B cell (primary cell): ENCODE measurements at regions not wholly inside any gene's neighbourhood (a gene's known extent, or its start where the extent isn't known, plus 50 kb on each side); places are given as distances from the start of the nearest gene placed in this dataset.

Experiments
- CTCF ChIP-seq: fragments of 200-600 bp; IDR thresholded peaks from one replicate; pipeline ENCODE4 v1.8.0; 2022; ENCODE audit warnings: antibody characterized with exemption, mild to moderate bottlenecking
- EZH2 ChIP-seq: IDR thresholded peaks from 2 replicates; pipeline ENCODE4 v1.6.1; 2012; ENCODE audit warnings: borderline replicate concordance, low read depth, mild to moderate bottlenecking, moderate library complexity, low read length; ENCODE audit not compliant: insufficient read depth, poor library complexity, severe bottlenecking

GRCh38 chr12:113613414-113613813 is 141.7 kb upstream of the LHX5 start:
- TF ChIP-seq CTCF (no peak), EZH2 (no peak)
